ENCODE measurements at regions not wholly inside any gene's neighbourhood (a gene's known extent, or its start where the extent isn't known, plus 50 kb on each side); places are given as distances from the start of the nearest gene placed in this dataset.

GRCh38 chr13:65921933-65922332 is 1308.2 kb downstream of the PCDH9 start:
- no peak overlapping the region for H3K4me2 ChIP-seq (ENCODE audit: low read length)
- no TSS peak for BruUV-seq (replicated peaks)

More at GRCh38 chr13:65921933-65922332, 1308.2 kb downstream of the PCDH9 start:
- H3K9me3 ChIP-seq (ENCODE audit: control insufficient read depth in 1 of 2, insufficient read depth in 1 of 2, low read depth in 1 of 2, low read length in 2 of 2), result no peaks in the 10 kb centered on the region
- H3K9me2 ChIP-seq (ENCODE audit: insufficient read depth), result no peaks in the 10 kb centered on the region
- ChIA-PET CTCF (no interaction called here), RAD21 (ENCODE audit: low non-redundant PET in 1 of 2, low total read pairs in 2 of 2, uncharacterized antibody in 2 of 2, unreplicated experiment in 2 of 2) (no interaction called here), POLR2A (no interaction called here)
- H3K9ac ChIP-seq (ENCODE audit: low read length), result no peak overlapping the region
- intact Hi-C loops (cut with micrococcal nuclease), result no loop called here
- TF ChIP-seq REST (IDR thresholded peaks at IDR 0.05; ENCODE audit: low read depth) (no peak), POLR2A (IDR thresholded peaks at IDR 0.05; ENCODE audit: borderline replicate concordance, extremely low read depth, insufficient read depth, insufficient read length) (no peak), JUND (IDR thresholded peaks at IDR 0.05) (no peak), ELF1 (IDR thresholded peaks at IDR 0.05; ENCODE audit: borderline replicate concordance, low read depth) (no peak), ZFX (IDR thresholded peaks at IDR 0.05) (no peak), CBX3 (IDR thresholded peaks at IDR 0.05; ENCODE audit: low read depth) (no peak), POLR2AphosphoS5 (IDR thresholded peaks at IDR 0.05; ENCODE audit: low read depth, low read length) (no peak), EZH2 (IDR thresholded peaks at IDR 0.05) (no peak), FOSL1 (IDR thresholded peaks at IDR 0.05; ENCODE audit: low read depth) (no peak), EGR1 (IDR thresholded peaks at IDR 0.05; ENCODE audit: low read depth) (no peak), SP1 (IDR thresholded peaks at IDR 0.05; ENCODE audit: low read depth) (no peak), ATF3 (IDR thresholded peaks at IDR 0.05) (no peak), SIN3A (IDR thresholded peaks at IDR 0.05; ENCODE audit: low read depth) (no peak), EZH2phosphoT487 (IDR thresholded peaks at IDR 0.05; ENCODE audit: borderline replicate concordance) (no peak), YY1 (IDR thresholded peaks at IDR 0.05; ENCODE audit: extremely low read depth, insufficient replicate concordance, low read depth, low read length) (no peak)
- TF ChIP-seq, protein P1, sequence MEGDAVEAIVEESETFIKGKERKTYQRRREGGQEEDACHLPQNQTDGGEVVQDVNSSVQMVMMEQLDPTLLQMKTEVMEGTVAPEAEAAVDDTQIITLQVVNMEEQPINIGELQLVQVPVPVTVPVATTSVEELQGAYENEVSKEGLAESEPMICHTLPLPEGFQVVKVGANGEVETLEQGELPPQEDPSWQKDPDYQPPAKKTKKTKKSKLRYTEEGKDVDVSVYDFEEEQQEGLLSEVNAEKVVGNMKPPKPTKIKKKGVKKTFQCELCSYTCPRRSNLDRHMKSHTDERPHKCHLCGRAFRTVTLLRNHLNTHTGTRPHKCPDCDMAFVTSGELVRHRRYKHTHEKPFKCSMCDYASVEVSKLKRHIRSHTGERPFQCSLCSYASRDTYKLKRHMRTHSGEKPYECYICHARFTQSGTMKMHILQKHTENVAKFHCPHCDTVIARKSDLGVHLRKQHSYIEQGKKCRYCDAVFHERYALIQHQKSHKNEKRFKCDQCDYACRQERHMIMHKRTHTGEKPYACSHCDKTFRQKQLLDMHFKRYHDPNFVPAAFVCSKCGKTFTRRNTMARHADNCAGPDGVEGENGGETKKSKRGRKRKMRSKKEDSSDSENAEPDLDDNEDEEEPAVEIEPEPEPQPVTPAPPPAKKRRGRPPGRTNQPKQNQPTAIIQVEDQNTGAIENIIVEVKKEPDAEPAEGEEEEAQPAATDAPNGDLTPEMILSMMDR (IDR thresholded peaks at IDR 0.05 in 2 of 3, conservative IDR thresholded peaks at IDR 0.05 in 1 of 3; ENCODE audit: borderline replicate concordance in 1 of 3, insufficient read depth in 1 of 3, low read depth in 2 of 3, low read length in 2 of 3), result no peak
- TF ChIP-seq, protein P2, sequence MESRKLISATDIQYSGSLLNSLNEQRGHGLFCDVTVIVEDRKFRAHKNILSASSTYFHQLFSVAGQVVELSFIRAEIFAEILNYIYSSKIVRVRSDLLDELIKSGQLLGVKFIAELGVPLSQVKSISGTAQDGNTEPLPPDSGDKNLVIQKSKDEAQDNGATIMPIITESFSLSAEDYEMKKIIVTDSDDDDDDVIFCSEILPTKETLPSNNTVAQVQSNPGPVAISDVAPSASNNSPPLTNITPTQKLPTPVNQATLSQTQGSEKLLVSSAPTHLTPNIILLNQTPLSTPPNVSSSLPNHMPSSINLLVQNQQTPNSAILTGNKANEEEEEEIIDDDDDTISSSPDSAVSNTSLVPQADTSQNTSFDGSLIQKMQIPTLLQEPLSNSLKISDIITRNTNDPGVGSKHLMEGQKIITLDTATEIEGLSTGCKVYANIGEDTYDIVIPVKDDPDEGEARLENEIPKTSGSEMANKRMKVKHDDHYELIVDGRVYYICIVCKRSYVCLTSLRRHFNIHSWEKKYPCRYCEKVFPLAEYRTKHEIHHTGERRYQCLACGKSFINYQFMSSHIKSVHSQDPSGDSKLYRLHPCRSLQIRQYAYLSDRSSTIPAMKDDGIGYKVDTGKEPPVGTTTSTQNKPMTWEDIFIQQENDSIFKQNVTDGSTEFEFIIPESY (IDR thresholded peaks at IDR 0.05; ENCODE audit: extremely low read depth, insufficient replicate concordance, low read length), result no peak
- no peaks in the 10 kb centered on the region for H3K27me3 ChIP-seq (ENCODE audit: insufficient read depth, low read length)
- H3K4me3 ChIP-seq (replicated peaks in 1 of 2; ENCODE audit: low read depth in 1 of 2, low read length in 2 of 2), result no peak overlapping the region
- DNase-seq (ENCODE audit: low read depth, low spot score) (no peak), ATAC-seq (no peak)
- no peak overlapping the region for H2AFZ ChIP-seq (ENCODE audit: low read depth, low read length, poor library complexity, severe bottlenecking)
- no peaks in the 10 kb centered on the region for H3K36me3 ChIP-seq (ENCODE audit: control insufficient read depth in 1 of 2, insufficient read depth in 2 of 2, low read length in 2 of 2)
- H3K27ac ChIP-seq (ENCODE audit: low read depth, low read length), result no peak overlapping the region
- H4K20me1 ChIP-seq (ENCODE audit: insufficient read depth), result no peaks in the 10 kb centered on the region
- H3K79me2 ChIP-seq (ENCODE audit: insufficient read depth, low read length), result no peaks in the 10 kb centered on the region
- no peaks in the 10 kb centered on the region for H3K4me1 ChIP-seq (ENCODE audit: control insufficient read depth in 1 of 2, insufficient read depth in 2 of 2, low read length in 2 of 2)

All from HCT116 (cell line).